ENCODE measurements at regions not wholly inside any gene's neighbourhood (a gene's known extent, or its start where the extent isn't known, plus 50 kb on each side); places are given as distances from the start of the nearest gene placed in this dataset.
"Not testable (repeated sequence)": the region's sequence is repeated elsewhere in the genome, so short reads cannot be mapped to it uniquely, and the experiment has no call there.

DNA sequence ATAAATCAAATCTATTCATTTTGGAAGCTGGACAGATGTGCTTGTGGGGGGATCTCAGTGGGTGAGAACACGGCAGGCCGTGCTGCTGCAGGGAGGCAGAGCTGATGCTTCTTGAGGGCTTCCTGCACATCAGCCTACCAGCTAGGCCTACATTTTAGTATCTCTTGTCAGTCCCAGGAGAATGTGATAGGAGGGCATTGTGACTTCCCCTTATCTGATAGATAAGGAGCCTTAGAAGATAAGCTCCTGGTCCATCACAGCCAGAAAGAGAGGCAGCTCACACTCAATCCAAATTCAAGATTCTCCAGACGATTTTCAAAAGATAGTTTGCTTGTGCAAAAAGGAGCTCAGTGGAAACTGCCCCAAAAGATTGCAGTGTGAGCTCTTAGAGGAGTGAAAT, 89.0 kb downstream of the SHANK2 start:
- no peaks in the 10 kb centered on the region for H3K36me3 ChIP-seq (replicated peaks in 1 of 2; ENCODE audit: control insufficient read depth in 2 of 2, insufficient read depth in 2 of 2, low read length in 2 of 2)

DNA sequence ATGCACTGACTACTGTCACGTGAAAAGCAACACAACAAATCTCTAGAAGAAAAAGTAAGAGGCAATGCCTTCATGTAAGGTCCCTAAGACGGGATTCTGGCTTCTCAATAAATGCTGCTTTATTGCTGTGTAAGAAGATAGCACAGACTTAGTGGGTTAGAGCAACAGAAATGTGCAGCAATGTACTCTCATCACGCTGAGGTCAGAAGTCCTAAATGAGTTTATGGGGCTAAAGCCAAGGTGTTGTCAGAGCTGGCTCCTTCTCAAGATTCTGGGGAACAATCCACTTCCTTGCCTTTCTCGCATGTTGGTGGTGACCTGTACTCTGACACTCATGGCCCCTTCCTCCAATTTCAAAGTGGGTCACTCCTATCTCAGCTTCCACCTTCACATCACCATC, 93.4 kb downstream of the SHANK2 start:
- Histone ChIP-seq H3K4me3 (ENCODE audit: low read length in 2 of 2) (no peak overlapping the region), H2BK5ac (ENCODE audit: low read length) (no peak overlapping the region), H3K9ac (ENCODE audit: low read depth, low read length, poor library complexity) (no peak overlapping the region), H3K4me1 (ENCODE audit: control insufficient read depth in 2 of 2, insufficient read depth in 1 of 2, low read depth in 1 of 2, low read length in 2 of 2) (no peaks in the 10 kb centered on the region), H2BK120ac (ENCODE audit: low read depth, low read length) (no peak overlapping the region), H3K18ac (ENCODE audit: low read length) (no peak overlapping the region), H3K23ac (ENCODE audit: low read depth, low read length, poor library complexity) (no peak overlapping the region), H3K9me3 (replicated peaks in 1 of 2; ENCODE audit: control insufficient read depth in 2 of 2, insufficient read depth in 1 of 2, low read depth in 1 of 2, low read length in 2 of 2) (peaks cover 0 to 1% of the 10 kb centered on the region in 2 donors), H2BK12ac (ENCODE audit: low read length) (no peak overlapping the region), H3K4ac (ENCODE audit: low read length) (no peak overlapping the region), H3K36me3 (replicated peaks in 1 of 2; ENCODE audit: control insufficient read depth in 2 of 2, insufficient read depth in 2 of 2, low read length in 2 of 2) (no peaks in the 10 kb centered on the region), H4K8ac (ENCODE audit: low read depth, low read length) (no peak overlapping the region), H2AK5ac (ENCODE audit: low read depth, low read length) (no peak overlapping the region), H2AFZ (ENCODE audit: low read length) (no peak overlapping the region), H3K27me3 (ENCODE audit: control insufficient read depth in 3 of 3, insufficient read depth in 3 of 3, low read depth in 1 of 3, low read length in 3 of 3) (peaks cover 0 to 8% (median 0%) of the 10 kb centered on the region in 3 experiments), H3K14ac (ENCODE audit: low read length) (no peak overlapping the region), H3K27ac (replicated peaks; ENCODE audit: low read length) (no peak overlapping the region), H3K4me2 (ENCODE audit: insufficient read depth, low read length, poor library complexity, severe bottlenecking) (no peak overlapping the region), H4K91ac (ENCODE audit: low read depth, low read length, poor library complexity) (no peak overlapping the region), H3K79me1 (ENCODE audit: low read depth, low read length) (no peaks in the 10 kb centered on the region), H2BK15ac (ENCODE audit: low read length) (no peak overlapping the region)
- no peak for DNase-seq (ENCODE audit: low spot score)
- WGBS, 2 donors (ENCODE audit: extremely low coverage in 2 of 2, insufficient read length in 2 of 2, insufficient replicate concordance in 1 of 2), result no CpG with 5 or more reads among the region's 4 CpGs

More for the DNA sequence above, 89.0 kb downstream of the SHANK2 start:
- Histone ChIP-seq H3K4me3 (ENCODE audit: low read length in 2 of 2) (no peak overlapping the region), H3K79me1 (ENCODE audit: low read depth, low read length) (no peaks in the 10 kb centered on the region), H2AK5ac (ENCODE audit: low read depth, low read length) (no peak overlapping the region), H2BK15ac (ENCODE audit: low read length) (no peak overlapping the region), H2BK12ac (ENCODE audit: low read length) (no peak overlapping the region), H3K4me1 (ENCODE audit: control insufficient read depth in 2 of 2, insufficient read depth in 1 of 2, low read depth in 1 of 2, low read length in 2 of 2) (no peaks in the 10 kb centered on the region), H2AFZ (ENCODE audit: low read length) (no peak overlapping the region), H3K4me2 (ENCODE audit: insufficient read depth, low read length, poor library complexity, severe bottlenecking) (no peak overlapping the region), H3K14ac (ENCODE audit: low read length) (no peak overlapping the region), H3K18ac (ENCODE audit: low read length) (no peak overlapping the region), H3K23ac (ENCODE audit: low read depth, low read length, poor library complexity) (no peak overlapping the region), H2BK5ac (ENCODE audit: low read length) (no peak overlapping the region), H4K91ac (ENCODE audit: low read depth, low read length, poor library complexity) (no peak overlapping the region), H3K27me3 (ENCODE audit: control insufficient read depth in 3 of 3, insufficient read depth in 3 of 3, low read depth in 1 of 3, low read length in 3 of 3) (peaks cover 0 to 3% (median 0%) of the 10 kb centered on the region in 3 experiments), H3K27ac (replicated peaks; ENCODE audit: low read length) (no peak overlapping the region), H3K4ac (ENCODE audit: low read length) (no peak overlapping the region), H3K9ac (ENCODE audit: low read depth, low read length, poor library complexity) (no peak overlapping the region), H3K9me3 (replicated peaks in 1 of 2; ENCODE audit: control insufficient read depth in 2 of 2, insufficient read depth in 1 of 2, low read depth in 1 of 2, low read length in 2 of 2) (peaks cover 0 to 1% of the 10 kb centered on the region in 2 donors), H4K8ac (ENCODE audit: low read depth, low read length) (no peak overlapping the region), H2BK120ac (ENCODE audit: low read depth, low read length) (no peak overlapping the region)
- no peak for DNase-seq (ENCODE audit: low spot score)
- no CpG with 5 or more reads among the region's 3 CpGs for WGBS, 2 donors (ENCODE audit: extremely low coverage in 2 of 2, insufficient read length in 2 of 2, insufficient replicate concordance in 1 of 2)

DNA sequence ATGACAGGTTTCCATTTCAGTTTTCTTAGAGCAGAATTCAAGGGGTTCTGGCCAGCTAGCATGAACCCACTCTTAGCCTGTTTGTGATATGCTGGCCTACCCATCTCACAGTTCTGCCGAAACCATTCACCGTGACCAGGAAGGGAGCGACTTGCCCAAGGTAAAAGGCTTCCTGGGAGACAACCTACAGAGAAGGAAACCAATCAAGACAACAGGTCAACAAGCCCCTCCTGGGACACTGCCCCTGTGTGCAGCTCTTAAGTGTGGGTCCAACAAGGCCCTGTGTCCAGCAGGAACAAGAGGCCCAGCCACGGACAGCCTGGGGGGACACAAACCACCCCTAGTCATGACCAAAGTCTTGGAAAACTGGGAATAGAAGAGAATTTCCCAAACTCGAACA, 94.7 kb downstream of the SHANK2 start:
- H2BK12ac ChIP-seq (ENCODE audit: low read length); DNase-seq (ENCODE audit: low spot score); H4K91ac ChIP-seq (ENCODE audit: low read depth, low read length, poor library complexity); H3K36me3 ChIP-seq (replicated peaks in 1 of 2; ENCODE audit: control insufficient read depth in 2 of 2, insufficient read depth in 2 of 2, low read length in 2 of 2); H3K18ac ChIP-seq (ENCODE audit: low read length); H4K8ac ChIP-seq (ENCODE audit: low read depth, low read length); H3K14ac ChIP-seq (ENCODE audit: low read length); H3K9me3 ChIP-seq (replicated peaks in 1 of 2; ENCODE audit: control insufficient read depth in 2 of 2, insufficient read depth in 1 of 2, low read depth in 1 of 2, low read length in 2 of 2); H3K4me3 ChIP-seq (ENCODE audit: low read length in 2 of 2); H2BK120ac ChIP-seq (ENCODE audit: low read depth, low read length); H3K4me2 ChIP-seq (ENCODE audit: insufficient read depth, low read length, poor library complexity, severe bottlenecking); H3K27ac ChIP-seq (replicated peaks; ENCODE audit: low read length); H3K9ac ChIP-seq (ENCODE audit: low read depth, low read length, poor library complexity); H2AK5ac ChIP-seq (ENCODE audit: low read depth, low read length); H2AFZ ChIP-seq (ENCODE audit: low read length); H3K4me1 ChIP-seq (ENCODE audit: control insufficient read depth in 2 of 2, insufficient read depth in 1 of 2, low read depth in 1 of 2, low read length in 2 of 2); H3K23ac ChIP-seq (ENCODE audit: low read depth, low read length, poor library complexity); H3K4ac ChIP-seq (ENCODE audit: low read length); H2BK5ac ChIP-seq (ENCODE audit: low read length); H2BK15ac ChIP-seq (ENCODE audit: low read length); H3K79me1 ChIP-seq (ENCODE audit: low read depth, low read length): not testable (repeated sequence)
- peaks cover 0 to 17% (median 0%) of the 10 kb centered on the region in 3 experiments for H3K27me3 ChIP-seq (ENCODE audit: control insufficient read depth in 3 of 3, insufficient read depth in 3 of 3, low read depth in 1 of 3, low read length in 3 of 3)
- WGBS, 2 donors (ENCODE audit: extremely low coverage in 2 of 2, insufficient read length in 2 of 2, insufficient replicate concordance in 1 of 2), result no CpG with 5 or more reads among the region's 5 CpGs

DNA sequence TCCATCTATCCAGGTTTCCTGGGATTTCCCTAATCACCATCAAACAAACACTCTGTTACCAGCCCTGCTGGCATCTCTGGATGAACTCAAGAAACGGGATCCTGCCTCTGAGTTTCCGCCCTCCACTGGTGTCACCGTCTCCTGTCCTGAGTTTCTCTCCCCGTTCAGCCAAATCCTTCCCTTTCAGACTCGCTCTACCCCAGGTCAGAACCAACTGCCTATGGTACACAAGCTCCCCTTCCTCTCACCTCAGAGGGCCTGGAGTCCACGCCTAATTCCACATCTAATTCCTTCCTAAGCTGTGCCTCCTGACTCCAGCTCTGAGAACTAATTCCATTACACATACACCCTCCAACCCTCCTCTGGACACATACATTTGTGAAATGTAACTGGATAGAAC, 96.1 kb downstream of the SHANK2 start:
- no peak overlapping the region for H2BK5ac ChIP-seq (ENCODE audit: low read length)
- no peak overlapping the region for H3K4ac ChIP-seq (ENCODE audit: low read length)
- no peak overlapping the region for H3K18ac ChIP-seq (ENCODE audit: low read length)
- no peak overlapping the region for H3K4me2 ChIP-seq (ENCODE audit: insufficient read depth, low read length, poor library complexity, severe bottlenecking)
- no peak for DNase-seq (ENCODE audit: low spot score)
- no peaks in the 10 kb centered on the region for H3K4me1 ChIP-seq (ENCODE audit: control insufficient read depth in 2 of 2, insufficient read depth in 1 of 2, low read depth in 1 of 2, low read length in 2 of 2)
- no peak overlapping the region for H2BK12ac ChIP-seq (ENCODE audit: low read length)
- no peak overlapping the region for H3K27ac ChIP-seq (replicated peaks; ENCODE audit: low read length)
- no peaks in the 10 kb centered on the region for H3K36me3 ChIP-seq (replicated peaks in 1 of 2; ENCODE audit: control insufficient read depth in 2 of 2, insufficient read depth in 2 of 2, low read length in 2 of 2)
- no peaks in the 10 kb centered on the region for H3K79me1 ChIP-seq (ENCODE audit: low read depth, low read length)
- no peak overlapping the region for H3K14ac ChIP-seq (ENCODE audit: low read length)
- peaks cover 0 to 1% of the 10 kb centered on the region in 2 donors for H3K9me3 ChIP-seq (replicated peaks in 1 of 2; ENCODE audit: control insufficient read depth in 2 of 2, insufficient read depth in 1 of 2, low read depth in 1 of 2, low read length in 2 of 2)
- WGBS, 2 donors (ENCODE audit: extremely low coverage in 2 of 2, insufficient read length in 2 of 2, insufficient replicate concordance in 1 of 2), result no CpG with 5 or more reads among the region's 6 CpGs
- H3K4me3 ChIP-seq (ENCODE audit: low read length in 2 of 2), result no peak overlapping the region
- no peak overlapping the region for H4K8ac ChIP-seq (ENCODE audit: low read depth, low read length)
- H3K27me3 ChIP-seq (ENCODE audit: control insufficient read depth in 3 of 3, insufficient read depth in 3 of 3, low read depth in 1 of 3, low read length in 3 of 3), result peaks cover 0 to 22% (median 0%) of the 10 kb centered on the region in 3 experiments
- no peak overlapping the region for H2AK5ac ChIP-seq (ENCODE audit: low read depth, low read length)
- H3K9ac ChIP-seq (ENCODE audit: low read depth, low read length, poor library complexity), result no peak overlapping the region
- no peak overlapping the region for H3K23ac ChIP-seq (ENCODE audit: low read depth, low read length, poor library complexity)
- no peak overlapping the region for H2AFZ ChIP-seq (ENCODE audit: low read length)
- no peak overlapping the region for H2BK120ac ChIP-seq (ENCODE audit: low read depth, low read length)
- H2BK15ac ChIP-seq (ENCODE audit: low read length), result no peak overlapping the region
- no peak overlapping the region for H4K91ac ChIP-seq (ENCODE audit: low read depth, low read length, poor library complexity)

All from neuronal stem cell (in vitro differentiated cells).